ENCODE measurements at regions not wholly inside any gene's neighbourhood (a gene's known extent, or its start where the extent isn't known, plus 50 kb on each side); places are given as distances from the start of the nearest gene placed in this dataset.
"Not testable (repeated sequence)": the region's sequence is repeated elsewhere in the genome, so short reads cannot be mapped to it uniquely, and the experiment has no call there.

DNA sequence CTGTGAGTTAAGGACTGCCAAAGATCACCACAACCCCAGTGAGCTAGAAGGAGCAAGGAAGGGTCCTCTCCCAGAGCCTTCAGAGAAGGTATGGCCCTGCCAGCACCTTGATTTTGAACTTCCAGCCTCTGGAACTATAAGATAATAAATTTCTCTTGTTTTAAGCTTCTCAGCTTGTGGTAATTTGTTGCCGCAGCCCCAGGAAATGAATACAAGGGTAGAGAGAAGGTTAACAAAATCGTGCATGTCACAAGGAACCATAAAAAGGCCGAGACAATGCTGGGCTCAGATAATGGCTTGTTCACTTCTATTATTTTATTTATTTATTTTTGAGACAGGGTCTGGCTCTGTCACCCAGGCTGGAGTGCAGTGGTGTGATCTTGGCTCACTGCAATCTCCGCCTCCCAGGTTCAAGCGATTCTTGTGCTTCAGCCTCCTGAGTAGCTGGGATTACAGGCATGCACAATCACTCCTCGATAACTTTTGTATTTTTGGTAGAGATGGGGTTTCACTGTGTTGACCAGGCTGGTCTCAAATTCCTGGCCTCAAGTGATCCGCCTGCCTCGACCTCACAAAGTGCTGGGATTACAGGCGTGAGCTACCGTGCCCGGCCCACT is 71.5 kb downstream of the WSB1 start:
- not testable (repeated sequence) for DNase-seq

DNA sequence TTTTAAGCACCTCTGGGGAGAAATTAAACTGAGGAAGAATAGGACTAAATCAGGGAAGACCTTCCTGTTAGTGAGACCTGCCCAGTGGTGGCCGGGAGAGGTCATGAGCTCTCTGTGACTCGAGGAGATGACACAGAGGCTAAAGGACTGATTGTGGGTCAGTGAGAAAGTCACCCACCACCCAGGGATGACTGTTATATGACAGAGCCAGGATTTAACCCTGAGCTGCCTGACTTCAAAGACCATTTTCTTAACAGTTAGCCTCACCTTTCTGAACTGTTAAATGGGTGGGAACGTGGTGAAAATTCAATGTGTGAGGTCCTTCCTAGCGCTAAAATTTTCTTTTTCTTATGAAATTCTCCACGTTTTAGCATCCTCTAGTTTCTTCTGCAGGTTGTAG is 72.5 kb downstream of the WSB1 start:
- no peak for DNase-seq

DNA sequence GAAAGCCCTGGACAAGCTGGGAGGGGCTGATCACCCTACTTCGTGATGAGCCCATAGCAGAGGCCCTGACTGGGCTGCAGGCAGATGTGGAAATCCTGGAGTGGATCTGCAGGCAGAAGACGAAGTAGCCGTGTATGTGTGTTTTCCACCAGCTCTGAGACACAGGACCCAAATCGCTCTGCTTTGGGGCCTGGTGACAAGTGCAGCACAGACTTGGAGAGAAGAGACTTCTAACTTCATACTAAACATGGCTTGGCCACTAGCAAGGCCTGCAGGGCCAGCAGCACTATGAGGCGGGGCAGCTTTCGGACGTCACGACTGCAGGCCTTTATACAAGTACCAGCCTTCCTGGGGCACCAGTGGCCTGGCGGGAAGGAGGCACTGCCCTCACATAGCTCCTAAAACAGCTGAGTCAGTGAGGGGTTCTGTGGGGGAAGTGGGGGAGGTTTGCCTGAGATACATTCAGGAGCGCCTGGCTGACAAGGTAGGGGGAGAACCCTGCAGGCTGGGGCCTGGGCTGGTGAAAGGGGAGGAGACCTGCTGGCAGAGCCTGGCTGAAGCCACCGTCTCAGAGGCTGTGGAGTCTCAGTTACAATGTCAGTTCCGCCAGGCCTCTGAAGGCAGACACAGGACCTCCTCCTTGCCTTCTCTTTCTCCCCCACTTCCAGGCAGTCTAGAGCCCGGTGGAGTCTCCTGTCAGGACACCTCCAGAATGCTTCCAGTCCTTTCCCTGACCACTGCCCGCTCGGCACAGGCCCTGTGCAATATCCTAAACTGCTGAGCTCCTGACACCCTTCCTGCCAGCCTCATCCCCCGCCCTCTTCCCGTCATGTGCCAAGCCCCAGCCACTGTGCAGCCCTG is 73.4 kb downstream of the WSB1 start:
- no peak for DNase-seq

DNA sequence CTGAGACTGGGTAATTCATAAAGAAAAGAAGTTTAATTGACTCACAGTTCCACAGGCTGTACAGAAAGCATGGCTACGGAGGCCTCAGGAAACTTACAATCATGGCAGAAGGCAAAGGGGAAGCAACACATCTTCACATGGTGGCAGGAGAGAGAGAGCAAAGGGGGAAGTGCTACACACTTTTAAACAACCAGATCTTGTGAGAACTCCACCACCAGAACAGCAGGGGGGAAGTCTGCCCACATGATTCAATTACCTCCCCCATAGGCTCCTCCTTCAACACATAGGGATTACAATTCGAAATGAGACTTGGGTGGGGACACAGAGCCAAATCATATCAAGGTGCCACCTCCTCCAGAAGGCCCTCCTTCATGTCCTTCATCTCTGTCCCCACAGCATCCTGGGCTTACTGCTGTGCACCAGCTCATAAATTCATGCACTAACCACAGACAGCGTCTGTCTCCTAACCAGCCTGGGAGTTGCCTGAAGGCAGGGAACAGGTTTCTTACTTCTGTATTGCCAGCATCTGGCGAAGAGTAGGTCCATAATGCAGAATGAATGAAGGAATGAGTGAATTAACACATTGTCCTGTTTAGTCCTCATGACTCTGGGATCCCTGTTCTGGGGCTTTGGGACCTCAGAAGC is 74.4 kb downstream of the WSB1 start:
- DNase-seq, result no peak

DNA sequence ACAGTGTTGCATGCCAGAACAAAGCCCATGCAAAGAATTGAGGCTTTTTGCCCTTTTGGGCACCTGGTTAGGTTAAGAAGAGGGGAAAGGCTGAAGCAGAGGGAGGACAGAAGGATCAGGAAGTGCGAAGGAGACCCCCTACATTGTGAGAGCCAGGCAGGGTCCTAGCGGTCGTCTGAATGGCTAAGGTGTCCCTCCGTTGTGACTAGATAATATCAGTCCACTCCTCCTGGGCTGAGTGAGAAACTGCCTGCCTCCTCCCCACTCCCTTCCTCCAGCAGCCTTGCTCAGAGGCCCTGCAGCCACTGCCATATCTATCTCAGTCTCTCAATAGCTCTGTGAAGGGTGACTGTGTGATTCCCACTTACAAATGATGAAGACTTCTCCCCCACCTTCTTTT is 75.1 kb downstream of the WSB1 start:
- no peak for DNase-seq

DNA sequence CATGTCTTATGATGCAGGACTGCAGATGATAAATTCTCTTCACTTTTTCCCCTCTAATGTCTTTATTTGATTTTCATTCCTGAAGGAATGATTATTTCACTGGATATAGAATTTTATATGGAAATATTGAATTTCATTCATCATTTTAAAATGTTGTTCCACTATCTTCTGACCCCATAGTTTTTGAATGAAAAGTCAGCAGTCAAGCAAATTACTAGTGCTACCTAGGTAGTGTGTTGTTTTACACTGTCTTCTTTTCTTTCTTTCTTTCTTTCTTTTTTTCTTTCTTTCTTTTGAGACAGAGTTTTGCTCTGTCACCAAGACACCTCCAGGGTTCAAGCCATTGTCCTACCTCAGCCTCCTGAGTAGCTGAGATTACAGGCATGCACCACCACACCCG is 76.9 kb downstream of the WSB1 start:
- no peak for DNase-seq

DNA sequence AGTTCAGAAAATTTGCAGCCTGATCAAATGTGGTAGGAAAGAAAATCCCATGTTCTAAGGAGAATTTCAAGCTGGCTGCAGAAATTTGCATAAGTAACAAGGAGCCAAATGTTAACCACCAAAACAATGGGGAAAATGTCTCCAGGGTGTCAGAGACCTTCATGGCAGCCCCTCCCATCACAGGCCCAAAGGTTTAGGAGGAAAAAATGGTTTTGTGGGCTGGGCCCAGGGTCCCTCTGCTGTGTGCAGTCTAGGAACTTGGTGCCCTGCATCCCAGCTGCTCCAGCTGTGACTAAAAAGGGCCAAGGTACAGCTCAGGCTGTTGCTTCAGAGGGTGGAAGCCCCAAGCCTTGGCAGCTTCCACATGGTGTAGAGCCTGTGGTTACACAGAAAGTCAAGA is 79.8 kb downstream of the WSB1 start:
- not testable (repeated sequence) for DNase-seq

DNA sequence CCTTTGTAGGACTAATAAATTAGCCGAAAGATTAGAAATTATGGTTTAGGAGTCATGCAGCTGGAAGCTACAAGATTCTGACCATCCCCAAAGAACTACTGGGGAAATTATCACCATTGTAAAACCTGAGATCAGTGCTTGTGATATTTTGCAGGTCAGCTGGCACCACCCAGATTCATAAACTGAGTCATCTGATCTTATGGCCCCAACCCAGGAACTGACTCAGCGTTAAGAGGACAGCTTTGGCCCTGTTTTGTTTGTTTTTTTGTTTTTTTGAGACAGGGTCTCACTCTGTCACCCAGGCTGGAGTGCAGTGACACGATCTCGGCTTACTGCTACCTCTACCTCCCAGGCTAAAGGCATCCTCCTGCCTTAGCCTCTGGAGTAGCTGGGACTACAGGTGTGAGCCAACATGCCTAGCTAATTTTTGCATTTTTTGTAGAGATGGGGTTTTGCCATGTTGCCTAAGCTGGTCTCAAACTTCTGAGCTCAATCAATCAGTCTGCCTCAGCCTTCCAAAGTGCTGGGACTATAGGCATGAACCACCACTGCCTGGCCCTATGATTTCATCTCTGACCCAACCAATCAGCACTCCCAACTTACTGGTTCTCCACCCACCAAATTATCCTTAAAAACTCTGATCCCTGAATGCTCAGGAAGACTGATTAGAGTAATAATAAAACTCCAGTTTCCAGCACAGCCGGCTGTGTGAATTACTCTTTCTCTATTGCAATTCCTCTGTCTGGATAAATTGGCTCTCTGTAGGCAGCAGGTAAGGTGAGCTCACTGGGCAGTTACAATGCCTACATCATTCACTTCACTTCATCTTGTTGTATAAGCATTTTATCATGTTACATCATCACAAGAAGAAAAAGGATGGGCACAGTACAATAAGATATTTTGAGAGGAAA is 79.4 kb upstream of the KSR1 start:
- no peak for DNase-seq

DNA sequence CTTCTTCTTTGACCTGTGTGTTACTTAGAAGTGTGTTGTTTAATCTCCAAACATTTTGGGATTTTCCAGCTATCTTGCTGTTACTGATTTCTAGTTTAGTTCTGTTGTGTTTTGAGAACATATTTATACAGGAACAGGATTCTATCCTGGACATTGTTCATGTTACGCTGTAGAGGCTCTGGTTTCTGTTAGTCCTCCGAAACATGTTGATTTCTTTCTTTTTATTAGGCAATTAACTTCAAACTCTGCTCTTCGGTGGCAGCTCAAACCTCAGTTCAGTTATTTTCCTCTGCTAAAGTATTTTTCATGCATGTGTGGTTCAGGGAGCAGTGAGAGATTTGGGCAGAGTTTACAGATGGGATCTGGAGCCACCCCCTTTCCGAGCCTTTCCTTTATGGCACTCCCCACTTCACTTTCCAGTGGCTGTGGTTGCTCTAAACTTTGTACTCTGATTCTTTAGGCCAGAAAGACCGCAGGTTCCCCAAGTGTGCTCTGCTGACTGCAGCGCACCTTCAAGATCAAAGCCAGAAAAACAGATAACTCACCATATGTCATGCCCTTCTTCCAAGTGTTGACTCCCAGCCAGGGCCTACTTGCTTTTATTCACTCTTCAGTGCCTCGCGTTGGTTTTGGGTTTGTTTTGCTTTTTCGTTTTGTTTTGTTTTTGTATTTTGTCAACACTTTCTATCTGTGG is 77.6 kb upstream of the KSR1 start:
- no peak for DNase-seq

DNA sequence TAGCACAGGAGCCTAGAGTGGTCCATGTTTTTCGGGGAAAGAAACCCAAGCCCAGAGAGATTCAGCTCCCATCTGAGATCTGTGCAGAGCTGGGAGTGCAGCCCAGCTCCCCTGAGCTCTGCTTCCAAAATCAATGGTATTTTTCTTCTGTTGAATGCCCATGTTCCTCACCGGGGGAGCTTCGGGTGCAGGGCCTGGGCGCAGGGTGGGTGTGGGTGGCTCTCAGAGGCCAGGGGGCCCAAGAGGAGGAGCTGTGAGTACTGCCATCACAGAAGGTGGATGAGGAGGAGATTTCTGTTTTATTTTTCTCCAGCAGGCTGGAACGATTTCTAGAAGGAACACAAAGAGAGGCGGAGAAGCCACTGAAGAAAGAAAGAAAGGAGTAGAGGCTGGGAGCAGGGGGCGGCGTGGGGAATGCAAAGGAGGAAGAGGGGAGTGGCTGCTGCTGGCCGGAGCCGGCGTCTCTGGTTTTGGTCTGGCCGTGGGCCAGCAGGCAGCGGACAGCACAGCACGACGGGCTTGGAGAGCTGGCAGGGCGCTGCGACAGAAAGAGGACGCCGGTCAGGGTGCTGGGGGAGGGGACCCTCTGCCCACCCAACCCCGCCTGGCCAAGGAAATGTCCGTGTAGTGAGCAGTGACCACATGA is 76.2 kb upstream of the KSR1 start:
- peak in 1 of 3 experiments; percentile 37 for DNase-seq

DNA sequence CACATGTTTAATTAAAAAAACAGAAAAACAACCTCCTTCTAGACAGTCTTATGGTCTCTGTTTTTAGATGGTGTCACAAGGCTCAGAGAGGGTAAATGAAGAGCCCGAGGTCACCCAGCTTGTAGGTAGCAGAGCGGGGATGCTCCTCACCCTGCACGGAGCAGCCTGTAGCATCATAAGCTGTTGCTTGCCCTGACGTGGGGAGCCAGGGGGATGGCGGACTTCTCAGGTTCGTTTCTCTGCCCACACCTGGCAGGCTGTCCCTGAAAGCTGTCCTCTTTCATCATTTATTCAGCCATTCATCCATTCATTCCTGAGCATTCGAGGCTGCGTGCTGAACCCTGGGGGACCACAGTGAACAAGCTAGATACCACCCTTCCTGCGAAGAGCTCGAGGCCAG is 75.7 kb upstream of the KSR1 start:
- DNase-seq, result peak in 1 of 3 experiments; percentile 35

DNA sequence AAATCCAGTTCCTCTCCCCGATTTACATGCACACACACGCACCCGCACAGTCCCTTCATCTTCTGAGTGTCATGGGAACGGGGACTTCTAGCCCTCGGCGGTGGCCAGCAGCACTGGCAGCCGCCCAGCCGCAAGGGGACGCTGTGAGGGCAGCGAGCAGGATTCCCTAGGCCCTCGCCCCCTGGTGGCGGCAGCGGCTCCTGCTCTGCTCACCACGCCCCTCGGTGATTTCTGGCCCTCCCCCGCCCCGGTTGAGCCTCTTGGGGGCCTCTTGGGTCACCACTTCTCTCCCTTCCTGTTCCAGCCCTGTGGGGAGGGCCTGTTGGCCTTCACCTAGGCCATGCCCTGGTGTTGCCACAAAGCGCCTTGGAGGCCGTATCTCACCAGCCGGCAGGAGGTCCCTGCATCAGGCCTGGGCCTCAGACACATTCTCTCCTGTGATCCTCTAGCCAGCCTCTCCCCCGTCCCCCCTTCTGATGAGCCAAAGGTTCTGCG is 75.2 kb upstream of the KSR1 start:
- DNase-seq, result peak; percentile 36 to 71 (median 43)

DNA sequence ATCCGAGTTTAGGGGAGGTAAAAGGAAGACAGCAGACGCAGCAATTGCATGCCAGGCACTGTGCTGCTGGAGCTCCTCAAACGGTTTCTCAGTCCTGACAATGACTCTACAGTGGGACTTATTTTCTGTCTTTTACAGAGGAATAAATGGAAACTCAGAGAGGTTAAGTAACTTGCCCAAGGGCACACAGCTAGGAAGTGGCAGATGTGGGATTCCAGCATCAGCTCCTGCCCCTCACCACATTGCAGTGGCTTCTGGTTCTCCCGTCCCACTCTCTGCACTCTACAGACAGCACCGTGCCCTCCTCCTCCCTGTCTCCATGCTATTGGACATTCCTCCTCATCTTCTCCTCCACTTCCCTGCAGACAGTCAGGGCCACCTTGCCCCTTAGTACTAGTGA is 74.2 kb upstream of the KSR1 start:
- DNase-seq, result no peak

DNA sequence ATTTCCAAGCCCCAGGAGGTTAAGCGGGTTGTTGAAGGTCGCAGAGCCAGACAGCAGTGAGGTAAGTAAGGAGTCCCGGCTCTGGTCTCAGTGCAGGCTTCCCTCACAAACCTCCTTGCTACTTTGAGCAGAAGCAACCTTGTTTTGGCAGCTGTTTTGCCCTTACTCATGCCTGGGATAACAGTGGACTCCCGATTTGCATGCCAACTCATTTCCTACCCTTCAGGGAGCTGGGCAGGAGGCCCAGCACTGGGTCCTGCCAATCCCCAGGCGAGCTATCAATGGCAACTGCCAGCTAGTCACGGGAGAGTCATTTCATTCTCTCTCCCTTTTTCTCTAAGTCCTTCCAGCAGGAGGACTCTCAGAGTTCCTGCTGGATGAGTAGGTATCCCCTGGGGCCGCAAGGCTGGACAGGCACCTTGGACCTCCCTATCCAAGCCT is 72.0 kb upstream of the KSR1 start:
- no peak for DNase-seq

DNA sequence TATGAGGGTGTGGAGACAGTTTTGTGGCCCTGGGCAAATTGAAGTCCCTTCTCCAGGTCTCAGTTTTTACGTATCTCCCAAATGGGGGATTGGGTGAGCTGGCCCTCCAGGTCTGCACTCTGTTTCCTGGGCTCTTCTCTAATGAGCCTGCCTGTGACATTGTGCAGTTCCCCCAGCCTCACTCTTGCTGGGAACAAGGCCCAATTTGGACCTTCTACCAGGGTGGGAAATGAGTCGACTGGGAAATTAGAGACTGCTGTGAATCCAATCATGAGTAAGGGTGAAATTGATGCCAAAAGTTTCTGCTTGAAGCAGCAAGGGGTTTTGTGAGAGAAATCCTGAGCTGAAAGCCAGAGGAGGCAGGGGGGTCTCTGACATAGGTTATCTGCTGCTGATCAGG is 71.5 kb upstream of the KSR1 start:
- no peak for DNase-seq

DNA sequence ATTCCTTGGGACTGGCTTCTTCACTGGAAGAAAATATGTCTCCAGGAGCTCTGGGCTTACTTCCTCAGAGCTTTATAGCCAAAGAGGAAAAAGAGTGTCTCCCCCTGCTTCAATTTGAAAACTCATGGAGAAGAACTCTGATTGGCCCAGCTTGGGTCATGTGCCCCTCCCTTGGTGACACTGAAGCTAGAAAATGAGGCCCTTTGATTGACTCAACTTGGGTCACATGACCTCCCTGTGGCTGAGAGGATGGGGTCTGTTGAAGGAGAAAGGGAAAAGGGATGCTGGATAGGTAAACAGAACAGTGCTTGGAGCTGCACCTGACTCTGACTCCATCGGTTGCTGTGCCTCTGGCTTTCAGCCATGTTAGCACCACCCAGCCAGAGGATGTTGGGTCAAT is 70.6 kb upstream of the KSR1 start:
- no peak for DNase-seq

DNA sequence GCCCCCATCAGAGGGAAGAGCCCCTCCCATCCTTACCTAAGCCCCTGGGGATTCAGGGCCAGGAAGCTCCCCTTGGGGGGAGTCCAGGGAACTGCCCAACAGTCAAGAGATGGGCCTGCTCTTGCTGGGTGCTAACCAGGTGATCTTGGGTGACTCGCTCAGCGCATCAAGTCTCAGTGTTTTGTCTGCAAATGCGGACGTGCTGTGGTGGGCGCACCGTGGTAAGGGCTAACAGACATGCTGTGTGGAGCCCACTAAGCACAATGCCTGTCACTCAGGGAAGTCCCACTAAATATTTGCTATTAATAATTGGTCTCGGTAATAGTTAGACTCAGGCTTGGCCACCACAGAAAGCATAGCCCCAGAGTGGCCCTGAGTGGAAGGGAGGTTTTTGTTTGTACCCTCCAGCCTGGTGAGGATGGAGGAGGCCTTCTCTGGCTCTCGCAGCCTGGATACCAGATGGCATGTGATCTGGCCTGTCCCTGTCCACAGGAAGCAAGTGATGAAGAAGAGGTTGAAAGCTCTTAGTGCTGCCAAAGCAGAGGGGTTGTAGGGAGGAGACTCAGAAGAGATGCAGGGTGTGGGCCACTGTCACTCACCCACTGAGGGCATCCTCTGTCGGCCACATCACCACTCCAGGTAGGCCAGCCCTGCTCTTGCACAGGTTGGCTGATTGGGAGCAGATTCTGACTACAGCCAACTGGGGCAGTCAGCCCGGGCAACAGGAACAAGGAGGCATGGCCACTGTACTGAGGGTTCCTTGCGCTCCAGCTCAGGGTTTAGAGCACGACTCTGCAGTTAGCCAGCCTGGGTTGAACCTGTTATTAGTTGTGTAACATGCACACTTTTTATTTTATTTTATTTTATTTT is 69.8 kb upstream of the KSR1 start:
- no peak for DNase-seq

DNA sequence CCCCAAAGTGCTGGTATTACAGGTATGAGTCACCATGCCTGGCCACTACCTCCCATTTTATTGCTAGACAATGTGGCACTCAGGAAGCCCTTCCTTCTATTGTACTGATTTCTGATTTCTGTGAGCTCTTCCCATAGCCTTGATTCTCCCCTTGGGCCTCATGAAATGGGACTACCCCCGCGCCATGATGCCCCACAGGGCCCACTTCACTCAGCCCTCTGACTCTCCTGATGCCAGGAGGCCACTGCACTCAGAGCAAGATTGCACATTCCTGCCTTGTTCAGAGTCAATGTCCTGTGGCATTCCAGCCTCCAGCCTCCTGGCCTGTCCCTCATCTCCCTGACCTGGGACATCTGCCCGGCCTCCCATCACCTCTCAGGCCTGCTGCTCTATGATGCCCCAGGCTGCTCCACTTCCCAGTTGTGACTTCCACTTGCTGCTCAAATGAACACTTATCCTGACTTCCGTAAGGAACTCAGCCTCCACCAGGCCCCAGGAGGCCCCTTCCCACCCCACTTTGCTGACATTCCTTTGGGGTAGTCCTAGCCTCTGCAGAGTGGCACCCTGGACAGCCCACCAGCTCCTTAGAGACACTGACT is 66.6 kb upstream of the KSR1 start:
- no peak for DNase-seq

DNA sequence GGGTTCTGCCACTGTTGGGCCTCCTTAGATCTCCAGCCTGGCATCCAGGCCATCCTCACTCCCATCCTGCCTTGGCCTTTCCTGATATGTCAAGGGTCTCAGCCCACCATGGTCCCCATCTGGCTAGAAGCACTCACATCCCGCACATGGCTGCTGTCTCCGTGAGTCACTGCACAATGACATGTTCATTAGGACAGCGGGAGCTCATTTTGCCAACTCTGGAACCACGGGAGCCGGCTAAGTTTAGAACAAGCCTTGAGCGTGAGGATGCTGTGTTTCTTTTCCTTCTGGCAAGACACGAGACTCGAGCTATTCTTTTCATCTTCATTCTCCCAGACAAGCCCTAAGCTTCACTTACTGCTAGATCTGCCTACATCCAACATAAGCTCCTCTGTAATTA is 65.7 kb upstream of the KSR1 start:
- no peak for DNase-seq

DNA sequence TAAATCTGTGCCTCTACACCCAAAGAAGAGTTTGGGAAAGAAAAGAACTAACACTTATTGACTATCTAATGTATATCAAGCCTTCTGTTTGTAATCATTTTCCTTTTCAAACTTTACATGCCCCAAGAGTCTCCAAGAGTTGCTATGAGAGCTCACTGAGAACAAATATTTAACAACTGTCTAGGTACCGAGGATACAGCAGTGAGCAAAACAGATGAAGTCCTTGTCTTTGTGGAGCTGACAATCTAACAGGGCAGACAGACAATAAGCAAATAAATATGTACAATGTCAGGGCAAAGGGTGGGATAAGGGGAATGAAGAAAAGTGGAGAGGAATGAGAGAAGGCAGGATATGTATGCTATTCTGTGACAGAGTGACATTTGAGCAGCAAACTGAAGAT is 64.8 kb upstream of the KSR1 start:
- DNase-seq, result no peak

All from NCI-H1417 (cell line).